ENCODE measurements at regions not wholly inside any gene's neighbourhood (a gene's known extent, or its start where the extent isn't known, plus 50 kb on each side); places are given as distances from the start of the nearest gene placed in this dataset.

DNA sequence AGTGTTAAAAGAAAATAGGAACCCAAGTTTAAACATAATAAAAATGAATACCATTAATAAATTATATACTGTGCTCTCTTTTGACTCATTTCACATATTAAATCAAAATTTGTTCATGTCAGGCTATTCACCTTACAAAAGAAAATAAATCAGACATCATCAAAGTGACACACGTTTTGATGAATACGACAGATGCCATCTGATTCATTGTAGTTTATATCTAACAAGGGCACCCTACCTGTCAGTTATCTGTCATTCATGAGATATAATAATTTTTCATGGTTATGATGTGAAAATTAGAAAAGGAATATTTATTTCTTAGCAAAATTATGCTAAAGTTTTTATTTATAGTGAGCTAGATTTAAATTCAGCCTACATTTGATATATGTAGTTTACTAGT is 188.1 kb upstream of the PCDH17 start:
- Histone ChIP-seq H3K27ac (ENCODE audit: low read length) (no peak overlapping the region), H3K9ac (ENCODE audit: low read length) (no peak overlapping the region), H3K4me3 (ENCODE audit: low read length) (no peak overlapping the region), H3K4me1 (ENCODE audit: control insufficient read depth, low read depth, low read length) (peaks cover 7% of the 10 kb centered on the region), H3K9me3 (ENCODE audit: control insufficient read depth, low read depth, low read length) (no peaks in the 10 kb centered on the region), H3K36me3 (ENCODE audit: control insufficient read depth, low read depth, low read length) (no peaks in the 10 kb centered on the region), H3K27me3 (ENCODE audit: control insufficient read depth, insufficient read depth, low read length) (no peaks in the 10 kb centered on the region)

DNA sequence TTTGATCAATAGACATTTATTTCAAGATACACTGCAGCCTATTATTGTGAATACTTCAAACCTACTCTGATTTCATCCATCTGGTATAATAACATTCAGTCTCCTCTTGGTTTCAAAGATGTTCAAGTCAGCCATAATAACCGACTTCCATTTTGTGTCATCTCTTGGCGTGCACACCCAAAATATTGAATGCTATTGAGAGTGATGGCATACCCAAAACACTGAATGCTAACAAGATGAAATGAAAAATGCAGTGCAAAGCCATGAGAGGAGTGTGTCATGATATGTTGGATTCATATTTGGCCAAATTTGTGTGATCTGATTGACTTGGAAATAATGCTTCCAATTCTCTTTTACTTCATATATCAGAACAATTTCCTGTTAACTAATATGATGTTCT is 181.2 kb upstream of the PCDH17 start:
- H3K4me1 ChIP-seq (ENCODE audit: control insufficient read depth, low read depth, low read length) = peaks cover 8% of the 10 kb centered on the region
- no peaks in the 10 kb centered on the region for H3K27me3 ChIP-seq (ENCODE audit: control insufficient read depth, insufficient read depth, low read length)
- H3K4me3 ChIP-seq (ENCODE audit: low read length) = no peak overlapping the region
- H3K9me3 ChIP-seq (ENCODE audit: control insufficient read depth, low read depth, low read length) = no peaks in the 10 kb centered on the region
- H3K27ac ChIP-seq (ENCODE audit: low read length) = no peak overlapping the region
- H3K9ac ChIP-seq (ENCODE audit: low read length) = no peak overlapping the region
- H3K36me3 ChIP-seq (ENCODE audit: control insufficient read depth, low read depth, low read length) = no peaks in the 10 kb centered on the region

DNA sequence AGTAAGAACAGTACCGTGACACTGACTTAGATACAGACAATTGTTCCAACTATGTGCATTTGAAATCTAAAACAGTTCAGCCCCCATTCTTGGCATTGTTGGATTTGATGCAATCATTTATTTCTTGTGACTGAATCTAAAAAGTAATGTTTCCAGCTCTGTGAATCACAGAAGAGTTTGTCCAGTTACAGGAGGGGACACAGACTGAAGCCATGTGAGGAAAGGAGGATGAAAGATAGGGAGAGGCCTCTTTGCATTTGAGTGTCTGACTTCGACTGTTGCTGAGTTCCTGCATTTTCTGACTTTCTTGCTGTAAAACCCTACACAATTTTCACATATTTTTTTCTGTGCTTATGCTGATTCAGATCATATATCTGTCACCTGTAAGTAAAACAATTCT is 179.3 kb upstream of the PCDH17 start:
- H3K4me3 ChIP-seq (ENCODE audit: low read length) = no peak overlapping the region
- no peaks in the 10 kb centered on the region for H3K27me3 ChIP-seq (ENCODE audit: control insufficient read depth, insufficient read depth, low read length)
- no peak overlapping the region for H3K27ac ChIP-seq (ENCODE audit: low read length)
- H3K36me3 ChIP-seq (ENCODE audit: control insufficient read depth, low read depth, low read length) = no peaks in the 10 kb centered on the region
- H3K9me3 ChIP-seq (ENCODE audit: control insufficient read depth, low read depth, low read length) = no peaks in the 10 kb centered on the region
- H3K4me1 ChIP-seq (ENCODE audit: control insufficient read depth, low read depth, low read length) = peaks cover 5% of the 10 kb centered on the region
- H3K9ac ChIP-seq (ENCODE audit: low read length) = no peak overlapping the region

DNA sequence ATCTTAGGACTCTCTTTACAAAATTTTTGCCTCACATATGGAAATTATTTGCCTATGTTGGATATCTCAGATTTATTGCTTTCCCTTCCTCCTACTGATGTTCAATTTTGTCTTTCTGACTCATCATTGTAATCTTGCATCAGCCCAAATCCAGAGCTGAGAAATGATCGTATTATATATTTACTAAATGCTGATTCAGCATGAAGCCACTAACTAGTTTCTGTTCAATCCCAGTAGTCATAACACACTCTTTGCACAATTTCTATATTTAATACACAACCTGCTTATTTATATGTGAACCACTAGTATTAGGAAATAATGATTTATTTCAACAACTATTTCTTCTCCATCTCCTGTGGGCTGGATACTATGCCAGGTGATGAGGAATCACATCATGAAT is 161.1 kb upstream of the PCDH17 start:
- Histone ChIP-seq H3K9me3 (ENCODE audit: control insufficient read depth, low read depth, low read length) (no peaks in the 10 kb centered on the region), H3K9ac (ENCODE audit: low read length) (no peak overlapping the region), H3K36me3 (ENCODE audit: control insufficient read depth, low read depth, low read length) (no peaks in the 10 kb centered on the region), H3K27ac (ENCODE audit: low read length) (no peak overlapping the region), H3K4me3 (ENCODE audit: low read length) (no peak overlapping the region), H3K27me3 (ENCODE audit: control insufficient read depth, insufficient read depth, low read length) (no peaks in the 10 kb centered on the region), H3K4me1 (ENCODE audit: control insufficient read depth, low read depth, low read length) (no peaks in the 10 kb centered on the region)

DNA sequence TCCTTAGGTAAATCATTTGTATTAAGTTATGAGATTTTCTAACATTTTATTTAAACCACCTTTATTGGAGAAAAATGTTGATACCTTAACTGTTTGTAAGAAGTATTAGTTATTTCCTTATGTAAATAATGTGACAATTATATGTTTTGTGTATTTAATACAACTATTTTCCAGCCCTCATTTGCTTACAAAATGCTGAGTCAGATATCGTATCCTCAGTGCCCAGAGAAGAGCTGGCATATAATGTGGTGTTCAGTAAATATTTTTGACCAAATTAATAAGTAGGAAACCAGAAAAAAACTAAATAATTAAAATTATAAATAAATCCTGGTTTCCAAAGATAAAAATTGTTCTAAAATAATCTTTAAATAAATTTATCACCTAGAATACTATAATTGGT is 140.2 kb upstream of the PCDH17 start:
- no peak overlapping the region for H3K27ac ChIP-seq (ENCODE audit: low read length)
- H3K9ac ChIP-seq (ENCODE audit: low read length) = no peak overlapping the region
- H3K9me3 ChIP-seq (ENCODE audit: control insufficient read depth, low read depth, low read length) = no peaks in the 10 kb centered on the region
- H3K36me3 ChIP-seq (ENCODE audit: control insufficient read depth, low read depth, low read length) = no peaks in the 10 kb centered on the region
- no peaks in the 10 kb centered on the region for H3K4me1 ChIP-seq (ENCODE audit: control insufficient read depth, low read depth, low read length)
- H3K27me3 ChIP-seq (ENCODE audit: control insufficient read depth, insufficient read depth, low read length) = no peaks in the 10 kb centered on the region
- no peak overlapping the region for H3K4me3 ChIP-seq (ENCODE audit: low read length)

DNA sequence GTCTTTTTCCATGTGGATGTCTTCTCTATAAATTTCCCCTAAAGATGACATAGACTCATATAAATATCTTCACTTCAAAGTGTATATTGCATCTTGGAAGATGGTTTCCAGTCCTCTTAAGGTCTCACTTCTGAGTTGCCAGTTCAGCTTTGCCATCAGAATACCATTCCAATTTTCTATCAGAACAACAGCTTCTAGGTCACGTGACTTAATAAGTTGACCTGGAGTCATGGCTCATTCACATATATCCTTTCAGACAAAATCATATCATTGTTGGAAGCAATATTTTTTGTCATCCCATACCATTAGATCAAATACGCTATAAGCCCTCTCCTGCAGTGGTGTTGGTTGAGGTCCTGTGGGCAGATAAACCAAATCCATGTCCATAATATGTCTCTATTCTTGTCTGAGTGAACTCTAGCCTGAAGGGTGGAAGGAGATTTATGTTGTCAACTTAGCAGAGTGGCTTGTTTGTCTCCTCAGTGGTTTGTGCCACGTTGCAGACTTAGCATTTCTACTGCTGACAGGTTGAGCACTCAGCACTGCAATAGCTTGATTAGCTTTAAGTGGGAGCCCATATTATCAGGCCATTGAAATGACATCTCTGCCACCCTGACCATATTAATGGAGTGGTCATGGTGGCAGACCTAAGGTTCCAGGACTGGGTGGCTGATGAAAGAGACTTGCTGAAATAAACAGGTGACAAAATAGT is 123.6 kb upstream of the PCDH17 start:
- no peak overlapping the region for H3K4me3 ChIP-seq (ENCODE audit: low read length)
- H3K36me3 ChIP-seq (ENCODE audit: control insufficient read depth, low read depth, low read length) = no peaks in the 10 kb centered on the region
- H3K4me1 ChIP-seq (ENCODE audit: control insufficient read depth, low read depth, low read length) = no peaks in the 10 kb centered on the region
- H3K27ac ChIP-seq (ENCODE audit: low read length) = no peak overlapping the region
- no peaks in the 10 kb centered on the region for H3K9me3 ChIP-seq (ENCODE audit: control insufficient read depth, low read depth, low read length)
- H3K9ac ChIP-seq (ENCODE audit: low read length) = no peak overlapping the region
- no peaks in the 10 kb centered on the region for H3K27me3 ChIP-seq (ENCODE audit: control insufficient read depth, insufficient read depth, low read length)

DNA sequence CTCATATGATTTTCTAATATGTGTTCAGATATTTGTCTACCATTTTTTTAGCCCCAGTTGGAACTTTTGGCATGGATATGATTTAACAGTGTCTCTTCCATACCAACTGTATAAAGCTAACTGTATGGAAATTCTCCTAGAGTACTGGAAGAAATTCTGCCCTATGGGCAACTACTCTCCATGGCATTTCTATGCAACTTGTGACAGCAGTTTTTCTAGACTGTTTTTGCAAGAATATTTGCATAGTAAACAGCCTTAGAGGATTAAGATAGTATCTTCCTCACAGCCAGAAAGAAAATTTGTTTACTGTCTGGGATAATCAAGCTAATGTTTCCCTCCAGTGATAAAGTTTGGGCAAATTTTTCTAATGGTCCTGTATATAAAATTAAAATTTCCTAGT is 119.9 kb upstream of the PCDH17 start:
- no peaks in the 10 kb centered on the region for H3K9me3 ChIP-seq (ENCODE audit: control insufficient read depth, low read depth, low read length)
- H3K4me1 ChIP-seq (ENCODE audit: control insufficient read depth, low read depth, low read length) = no peaks in the 10 kb centered on the region
- H3K27ac ChIP-seq (ENCODE audit: low read length) = no peak overlapping the region
- no peak overlapping the region for H3K9ac ChIP-seq (ENCODE audit: low read length)
- H3K36me3 ChIP-seq (ENCODE audit: control insufficient read depth, low read depth, low read length) = no peaks in the 10 kb centered on the region
- no peaks in the 10 kb centered on the region for H3K27me3 ChIP-seq (ENCODE audit: control insufficient read depth, insufficient read depth, low read length)
- H3K4me3 ChIP-seq (ENCODE audit: low read length) = no peak overlapping the region

DNA sequence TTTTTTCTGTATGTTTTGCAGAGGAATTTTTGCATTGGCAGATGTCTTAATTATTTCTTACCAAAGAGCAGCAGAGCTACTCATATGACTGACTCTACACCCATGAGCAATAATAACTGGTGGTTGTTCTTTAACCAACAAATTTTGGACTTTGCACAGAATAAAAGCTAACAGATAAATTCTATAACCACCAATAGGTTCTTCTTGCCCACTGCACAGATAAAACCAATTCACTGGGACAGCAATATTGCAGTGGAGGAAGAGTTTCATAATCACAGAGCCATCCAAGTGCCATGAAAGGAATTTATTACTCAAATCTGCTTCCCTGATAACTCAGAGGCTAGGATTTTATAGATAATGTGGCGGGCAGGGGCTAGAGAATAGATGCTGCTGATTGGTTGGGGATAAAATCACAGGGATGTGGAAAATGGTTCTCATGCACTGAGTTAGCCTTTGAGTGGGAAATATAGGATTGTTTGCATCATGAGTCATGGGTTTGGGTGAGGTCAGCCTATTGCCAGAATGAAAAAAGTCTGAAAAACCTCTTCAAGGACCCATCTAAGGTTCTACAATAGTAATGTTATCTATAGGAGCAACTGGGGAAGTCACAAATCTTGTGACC is 104.3 kb upstream of the PCDH17 start:
- Histone ChIP-seq H3K27ac (ENCODE audit: low read length) (no peak overlapping the region), H3K36me3 (ENCODE audit: control insufficient read depth, low read depth, low read length) (no peaks in the 10 kb centered on the region), H3K9ac (ENCODE audit: low read length) (no peak overlapping the region), H3K4me1 (ENCODE audit: control insufficient read depth, low read depth, low read length) (no peaks in the 10 kb centered on the region), H3K9me3 (ENCODE audit: control insufficient read depth, low read depth, low read length) (peaks cover 5% of the 10 kb centered on the region), H3K4me3 (ENCODE audit: low read length) (no peak overlapping the region), H3K27me3 (ENCODE audit: control insufficient read depth, insufficient read depth, low read length) (no peaks in the 10 kb centered on the region)

DNA sequence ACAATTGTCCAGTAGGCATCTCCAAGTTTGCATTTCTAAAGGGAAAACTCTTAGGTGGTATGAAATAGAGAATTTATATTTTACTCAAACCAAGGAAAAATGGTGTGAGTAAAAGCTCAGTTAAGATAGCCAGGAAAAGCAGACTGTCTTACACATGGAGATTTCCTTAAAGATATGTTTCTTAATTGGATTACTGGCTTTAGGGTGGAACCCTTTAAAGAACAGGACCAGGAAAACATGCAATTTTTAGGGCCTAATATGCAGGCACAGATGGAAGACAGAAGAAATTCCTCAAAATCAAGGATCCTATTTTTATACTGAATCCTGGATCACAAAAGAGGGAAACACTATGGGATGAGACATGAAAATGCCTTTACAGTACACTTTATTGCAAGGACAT is 100.3 kb upstream of the PCDH17 start:
- H3K27ac ChIP-seq (ENCODE audit: low read length) = no peak overlapping the region
- H3K36me3 ChIP-seq (ENCODE audit: control insufficient read depth, low read depth, low read length) = no peaks in the 10 kb centered on the region
- H3K27me3 ChIP-seq (ENCODE audit: control insufficient read depth, insufficient read depth, low read length) = no peaks in the 10 kb centered on the region
- peaks cover 5% of the 10 kb centered on the region for H3K9me3 ChIP-seq (ENCODE audit: control insufficient read depth, low read depth, low read length)
- H3K9ac ChIP-seq (ENCODE audit: low read length) = no peak overlapping the region
- no peaks in the 10 kb centered on the region for H3K4me1 ChIP-seq (ENCODE audit: control insufficient read depth, low read depth, low read length)
- H3K4me3 ChIP-seq (ENCODE audit: low read length) = no peak overlapping the region

DNA sequence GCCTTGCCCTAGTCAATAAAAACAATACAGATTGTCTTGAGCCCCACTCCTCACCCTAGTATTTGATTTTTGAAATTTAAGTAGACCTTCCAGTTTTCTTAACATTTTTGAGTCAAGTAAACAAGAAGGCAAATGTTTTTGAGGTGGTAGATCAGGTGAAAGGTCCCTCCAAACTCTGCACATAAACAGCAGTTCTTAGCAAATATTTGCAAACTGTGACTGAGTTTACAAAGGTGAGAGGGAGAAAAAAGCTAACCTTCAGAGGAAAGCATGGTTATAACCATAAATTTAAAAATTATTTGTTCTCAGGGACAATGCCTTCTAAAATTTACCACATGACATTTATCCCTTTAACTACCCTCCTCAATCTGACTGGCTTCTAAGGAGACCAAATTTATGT is 84.6 kb upstream of the PCDH17 start:
- Histone ChIP-seq H3K27ac (ENCODE audit: low read length) (no peak overlapping the region), H3K4me1 (ENCODE audit: control insufficient read depth, low read depth, low read length) (no peaks in the 10 kb centered on the region), H3K27me3 (ENCODE audit: control insufficient read depth, insufficient read depth, low read length) (no peaks in the 10 kb centered on the region), H3K9me3 (ENCODE audit: control insufficient read depth, low read depth, low read length) (no peaks in the 10 kb centered on the region), H3K4me3 (ENCODE audit: low read length) (no peak overlapping the region), H3K36me3 (ENCODE audit: control insufficient read depth, low read depth, low read length) (no peaks in the 10 kb centered on the region), H3K9ac (ENCODE audit: low read length) (no peak overlapping the region)

DNA sequence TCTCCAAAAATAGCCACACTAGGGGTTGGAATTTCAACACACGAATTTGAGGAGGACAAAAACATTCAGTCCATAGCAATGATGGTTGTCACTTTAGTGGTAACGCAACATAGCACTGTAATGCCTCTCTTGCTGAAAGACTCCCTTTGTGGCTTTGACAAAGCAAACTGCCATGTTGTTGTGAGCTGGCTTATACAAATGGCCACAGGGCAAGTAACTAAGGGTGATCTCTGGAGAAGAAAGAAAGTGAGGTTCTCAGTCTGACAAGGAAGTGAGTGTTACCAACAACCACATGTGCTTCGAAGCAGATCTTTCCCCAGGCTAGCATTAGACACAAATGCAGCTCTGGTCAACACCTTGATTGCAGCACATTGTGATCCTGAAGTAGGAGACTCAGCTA is 79.1 kb upstream of the PCDH17 start:
- H3K27ac ChIP-seq (ENCODE audit: low read length) = no peak overlapping the region
- H3K9me3 ChIP-seq (ENCODE audit: control insufficient read depth, low read depth, low read length) = peaks cover 2% of the 10 kb centered on the region
- H3K9ac ChIP-seq (ENCODE audit: low read length) = no peak overlapping the region
- no peaks in the 10 kb centered on the region for H3K27me3 ChIP-seq (ENCODE audit: control insufficient read depth, insufficient read depth, low read length)
- H3K4me1 ChIP-seq (ENCODE audit: control insufficient read depth, low read depth, low read length) = no peaks in the 10 kb centered on the region
- no peaks in the 10 kb centered on the region for H3K36me3 ChIP-seq (ENCODE audit: control insufficient read depth, low read depth, low read length)
- H3K4me3 ChIP-seq (ENCODE audit: low read length) = no peak overlapping the region

DNA sequence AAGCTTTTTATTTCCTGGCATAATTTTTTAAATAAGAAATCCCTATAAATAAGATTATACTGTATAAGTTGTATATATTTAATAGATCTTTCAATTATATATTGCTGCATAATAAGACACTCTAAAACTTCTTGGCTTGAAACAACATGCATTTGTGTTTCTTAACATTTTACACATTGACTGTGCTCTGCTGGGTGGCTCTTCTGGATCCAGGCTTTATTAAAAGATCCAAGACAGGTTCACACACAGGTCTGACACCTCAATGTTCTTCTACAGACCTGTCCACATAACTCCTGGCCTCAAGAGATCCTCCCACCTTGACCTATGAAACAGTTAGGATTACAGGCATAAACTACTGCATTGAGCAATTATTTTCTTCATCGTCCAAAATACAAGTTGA is 77.6 kb upstream of the PCDH17 start:
- Histone ChIP-seq H3K9ac (ENCODE audit: low read length) (no peak overlapping the region), H3K4me3 (ENCODE audit: low read length) (no peak overlapping the region), H3K36me3 (ENCODE audit: control insufficient read depth, low read depth, low read length) (no peaks in the 10 kb centered on the region), H3K27ac (ENCODE audit: low read length) (no peak overlapping the region), H3K9me3 (ENCODE audit: control insufficient read depth, low read depth, low read length) (peaks cover 2% of the 10 kb centered on the region), H3K27me3 (ENCODE audit: control insufficient read depth, insufficient read depth, low read length) (no peaks in the 10 kb centered on the region), H3K4me1 (ENCODE audit: control insufficient read depth, low read depth, low read length) (no peaks in the 10 kb centered on the region)

All from iPS-18a (cell line).